GM12878 (cell line): ENCODE measurements at regions not wholly inside any gene's neighbourhood (a gene's known extent, or its start where the extent isn't known, plus 50 kb on each side); places are given as distances from the start of the nearest gene placed in this dataset.

Experiments used
- EGR1 ChIP-seq, 2 experiments: IDR thresholded peaks; 1 replicate in 1 of 2; 2 replicates in 1 of 2; pipeline ENCODE4 v1.6.1; 2011 to 2012; ENCODE audit warnings: low read depth in 2 of 2, low read length in 2 of 2, borderline replicate concordance in 1 of 2, mild to moderate bottlenecking in 1 of 2, moderate library complexity in 1 of 2
- FOS ChIP-seq: IDR thresholded peaks from 3 replicates; pipeline ENCODE4 v1.6.1; 2011; ENCODE audit warnings: borderline replicate concordance; ENCODE audit not compliant: insufficient read length; ENCODE audit errors: extremely low read depth
- MEF2A ChIP-seq: IDR thresholded peaks from 2 replicates; pipeline ENCODE4 v1.6.1; 2011; ENCODE audit warnings: low read depth, mild to moderate bottlenecking, low read length, moderate library complexity; ENCODE audit not compliant: insufficient read depth
- NFYB ChIP-seq: IDR thresholded peaks from 2 replicates; pipeline ENCODE4 v1.6.1; 2011; ENCODE audit warnings: low read depth, mild to moderate bottlenecking, low read length, improper control_type of control experiment, moderate library complexity; ENCODE audit not compliant: insufficient read depth
- NR2C2 ChIP-seq: IDR thresholded peaks from 2 replicates; pipeline ENCODE4 v1.6.1; 2011; ENCODE audit warnings: borderline replicate concordance, low read depth; ENCODE audit not compliant: control insufficient read depth, insufficient read length
- PML ChIP-seq: IDR thresholded peaks from 2 replicates; pipeline ENCODE4 v1.6.1; 2012; ENCODE audit warnings: low read length, inconsistent platforms
- RAD21 ChIP-seq: IDR thresholded peaks from 2 replicates; pipeline ENCODE4 v1.6.1; 2011; ENCODE audit warnings: mild to moderate bottlenecking, low read depth, low read length, moderate library complexity; ENCODE audit not compliant: insufficient read depth
- RCOR1 ChIP-seq: conservative IDR thresholded peaks from 2 replicates; pipeline ENCODE4 v1.6.1; 2012; ENCODE audit warnings: low read depth, low read length, improper control_type of control experiment
- RELA ChIP-seq: fragments of 450-650 bp; IDR thresholded peaks from 2 replicates; pipeline ENCODE4 v1.8.0; 2014; ENCODE audit warnings: borderline replicate concordance; ENCODE audit not compliant: partially characterized antibody
- SMC3 ChIP-seq: IDR thresholded peaks from 2 replicates; pipeline ENCODE4 v1.6.1; 2011; ENCODE audit warnings: low read length, improper control_type of control experiment, borderline replicate concordance
- YY1 ChIP-seq: IDR thresholded peaks from 2 replicates; pipeline ENCODE4 v1.6.1; 2011; ENCODE audit warnings: low read depth, mild to moderate bottlenecking, low read length
- ZBED1 ChIP-seq: IDR thresholded peaks from 2 replicates; pipeline ENCODE4 v1.6.1; 2016; ENCODE audit warnings: borderline replicate concordance
- TF ChIP-seq, protein P1 (sequence below): fragments of 450-650 bp; IDR thresholded peaks from 2 replicates; pipeline ENCODE4 v1.6.1; 2017; ENCODE audit warnings: low read depth, mild to moderate bottlenecking, moderate library complexity
- TF ChIP-seq, protein P2 (sequence below): IDR thresholded peaks from 2 replicates; pipeline ENCODE4 v1.6.1; 2012; ENCODE audit warnings: mild to moderate bottlenecking, low read depth, low read length
- TF ChIP-seq, protein P3 (sequence below): IDR thresholded peaks from 2 replicates; pipeline ENCODE4 v1.6.1; 2011; ENCODE audit warnings: mild to moderate bottlenecking, low read depth, low read length, moderate library complexity; ENCODE audit not compliant: insufficient replicate concordance

DNA sequence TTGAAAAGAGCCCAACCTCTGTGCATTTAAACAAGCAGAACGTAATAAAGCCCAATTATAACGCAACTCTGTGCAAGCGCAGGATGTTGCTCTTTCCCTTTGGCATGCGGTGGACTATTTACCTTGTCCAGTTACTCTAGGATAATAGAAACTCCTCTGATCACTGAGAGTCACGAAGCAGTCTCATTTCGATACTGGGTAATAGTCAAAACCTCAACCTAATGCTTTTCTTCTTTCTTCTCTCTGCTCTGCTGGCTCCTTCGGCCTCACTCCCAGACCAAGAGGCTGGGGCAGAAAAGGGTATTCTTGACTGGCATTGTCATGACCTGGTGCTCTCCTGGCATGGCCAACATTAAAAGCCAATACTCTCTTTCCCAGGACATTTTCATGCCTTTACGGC is 89.7 kb upstream of the GCFC2 start (continued):
- TF ChIP-seq, protein P1, sequence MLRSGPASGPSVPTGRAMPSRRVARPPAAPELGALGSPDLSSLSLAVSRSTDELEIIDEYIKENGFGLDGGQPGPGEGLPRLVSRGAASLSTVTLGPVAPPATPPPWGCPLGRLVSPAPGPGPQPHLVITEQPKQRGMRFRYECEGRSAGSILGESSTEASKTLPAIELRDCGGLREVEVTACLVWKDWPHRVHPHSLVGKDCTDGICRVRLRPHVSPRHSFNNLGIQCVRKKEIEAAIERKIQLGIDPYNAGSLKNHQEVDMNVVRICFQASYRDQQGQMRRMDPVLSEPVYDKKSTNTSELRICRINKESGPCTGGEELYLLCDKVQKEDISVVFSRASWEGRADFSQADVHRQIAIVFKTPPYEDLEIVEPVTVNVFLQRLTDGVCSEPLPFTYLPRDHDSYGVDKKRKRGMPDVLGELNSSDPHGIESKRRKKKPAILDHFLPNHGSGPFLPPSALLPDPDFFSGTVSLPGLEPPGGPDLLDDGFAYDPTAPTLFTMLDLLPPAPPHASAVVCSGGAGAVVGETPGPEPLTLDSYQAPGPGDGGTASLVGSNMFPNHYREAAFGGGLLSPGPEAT: no peak
- TF ChIP-seq RAD21 (no peak), MEF2A (peak; percentile 65; the same call in 1 of the 2 replicates), EGR1 (IDR thresholded peaks at IDR 0.05; ENCODE audit: borderline replicate concordance in 1 of 2, low read depth in 2 of 2, low read length in 2 of 2) (no peak), NR2C2 (no peak), SMC3 (no peak), RELA (no peak), RCOR1 (no peak), FOS (no peak), ZBED1 (0 out of 2 replicates have a peak, but pooled peaks have one; percentile 40), PML (peak; percentile 62; the same call in 1 of the 2 replicates), NFYB (no peak), YY1 (no peak)
- TF ChIP-seq, protein P2, sequence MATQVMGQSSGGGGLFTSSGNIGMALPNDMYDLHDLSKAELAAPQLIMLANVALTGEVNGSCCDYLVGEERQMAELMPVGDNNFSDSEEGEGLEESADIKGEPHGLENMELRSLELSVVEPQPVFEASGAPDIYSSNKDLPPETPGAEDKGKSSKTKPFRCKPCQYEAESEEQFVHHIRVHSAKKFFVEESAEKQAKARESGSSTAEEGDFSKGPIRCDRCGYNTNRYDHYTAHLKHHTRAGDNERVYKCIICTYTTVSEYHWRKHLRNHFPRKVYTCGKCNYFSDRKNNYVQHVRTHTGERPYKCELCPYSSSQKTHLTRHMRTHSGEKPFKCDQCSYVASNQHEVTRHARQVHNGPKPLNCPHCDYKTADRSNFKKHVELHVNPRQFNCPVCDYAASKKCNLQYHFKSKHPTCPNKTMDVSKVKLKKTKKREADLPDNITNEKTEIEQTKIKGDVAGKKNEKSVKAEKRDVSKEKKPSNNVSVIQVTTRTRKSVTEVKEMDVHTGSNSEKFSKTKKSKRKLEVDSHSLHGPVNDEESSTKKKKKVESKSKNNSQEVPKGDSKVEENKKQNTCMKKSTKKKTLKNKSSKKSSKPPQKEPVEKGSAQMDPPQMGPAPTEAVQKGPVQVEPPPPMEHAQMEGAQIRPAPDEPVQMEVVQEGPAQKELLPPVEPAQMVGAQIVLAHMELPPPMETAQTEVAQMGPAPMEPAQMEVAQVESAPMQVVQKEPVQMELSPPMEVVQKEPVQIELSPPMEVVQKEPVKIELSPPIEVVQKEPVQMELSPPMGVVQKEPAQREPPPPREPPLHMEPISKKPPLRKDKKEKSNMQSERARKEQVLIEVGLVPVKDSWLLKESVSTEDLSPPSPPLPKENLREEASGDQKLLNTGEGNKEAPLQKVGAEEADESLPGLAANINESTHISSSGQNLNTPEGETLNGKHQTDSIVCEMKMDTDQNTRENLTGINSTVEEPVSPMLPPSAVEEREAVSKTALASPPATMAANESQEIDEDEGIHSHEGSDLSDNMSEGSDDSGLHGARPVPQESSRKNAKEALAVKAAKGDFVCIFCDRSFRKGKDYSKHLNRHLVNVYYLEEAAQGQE: no peak
- TF ChIP-seq, protein P3, sequence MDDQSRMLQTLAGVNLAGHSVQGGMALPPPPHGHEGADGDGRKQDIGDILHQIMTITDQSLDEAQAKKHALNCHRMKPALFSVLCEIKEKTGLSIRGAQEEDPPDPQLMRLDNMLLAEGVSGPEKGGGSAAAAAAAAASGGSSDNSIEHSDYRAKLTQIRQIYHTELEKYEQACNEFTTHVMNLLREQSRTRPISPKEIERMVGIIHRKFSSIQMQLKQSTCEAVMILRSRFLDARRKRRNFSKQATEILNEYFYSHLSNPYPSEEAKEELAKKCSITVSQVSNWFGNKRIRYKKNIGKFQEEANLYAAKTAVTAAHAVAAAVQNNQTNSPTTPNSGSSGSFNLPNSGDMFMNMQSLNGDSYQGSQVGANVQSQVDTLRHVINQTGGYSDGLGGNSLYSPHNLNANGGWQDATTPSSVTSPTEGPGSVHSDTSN: no peak
